Activated naive CD8-positive, alpha-beta T cell treated with anti-CD3 and anti-CD28 coated beads, Interleukin-2, amount 10 ng/mL, durations not matched to agents 7 days and 5 days (primary cell): ENCODE measurements at regions not wholly inside any gene's neighbourhood (a gene's known extent, or its start where the extent isn't known, plus 50 kb on each side); places are given as distances from the start of the nearest gene placed in this dataset.
"Not testable (repeated sequence)": the region's sequence is repeated elsewhere in the genome, so short reads cannot be mapped to it uniquely, and the experiment has no call there.

ENCODE experiments used
- ATAC-seq: fragments of 150-1000 bp; cut with Tn5 transposase; one replicate; pipeline ENCODE4 v1.10.0; 2021; ENCODE audit warnings: low read depth, moderate library complexity
- POLR2A ChIA-PET: fragments of 350-600 bp; sonication (Branson Sonifier 250); formaldehyde crosslinking; loops from one replicate; lab custom pipeline; 2021; ENCODE audit warnings: antibody characterized with exemption; lab: Charles Lee
- DNase-seq: peaks from one replicate; pipeline ENCODE4 v3.0.0; 2021
- H3K27ac Mint-ChIP-seq: one replicate; pipeline ENCODE4 v1.8.0; 2022; ENCODE audit warnings: mild to moderate bottlenecking, mixed read lengths
- H3K27me3 Mint-ChIP-seq: one replicate; pipeline ENCODE4 v1.8.0; 2022; ENCODE audit warnings: mild to moderate bottlenecking, moderate library complexity, mixed read lengths
- H3K36me3 Mint-ChIP-seq: one replicate; pipeline ENCODE4 v1.8.0; 2021; ENCODE audit warnings: mild to moderate bottlenecking, mixed read lengths
- H3K4me1 Mint-ChIP-seq: one replicate; pipeline ENCODE4 v1.8.0; 2021; ENCODE audit warnings: mixed read lengths
- H3K4me3 Mint-ChIP-seq: one replicate; pipeline ENCODE4 v1.8.0; 2022; ENCODE audit warnings: mild to moderate bottlenecking, moderate library complexity, mixed read lengths
- H3K9me3 Mint-ChIP-seq: one replicate; pipeline ENCODE4 v1.8.0; 2021; ENCODE audit warnings: mixed read lengths

DNA sequence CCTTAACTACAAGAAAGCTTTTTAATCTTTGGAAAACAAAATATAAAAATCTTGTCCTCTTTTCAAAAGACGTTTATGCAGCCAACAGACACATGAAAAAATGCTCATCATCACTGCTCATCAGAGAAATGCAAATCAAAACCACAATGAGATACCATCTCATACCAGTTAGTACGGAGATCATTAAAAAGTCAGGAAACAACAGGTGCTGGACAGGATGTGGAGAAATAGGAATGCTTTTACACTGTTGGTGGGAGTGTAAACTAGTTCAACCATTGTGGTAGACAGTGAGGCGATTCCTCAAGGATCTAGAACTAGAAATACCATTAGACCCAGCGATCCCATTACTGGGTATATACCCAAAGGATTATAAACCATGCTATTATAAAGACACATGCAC lies 1255.0 kb downstream of the ROBO1 start:
- H3K4me1 Mint-ChIP-seq, H3K4me3 Mint-ChIP-seq, H3K27ac Mint-ChIP-seq, ATAC-seq, DNase-seq, POLR2A ChIA-PET, H3K9me3 Mint-ChIP-seq, H3K36me3 Mint-ChIP-seq, H3K27me3 Mint-ChIP-seq: not testable (repeated sequence)

DNA sequence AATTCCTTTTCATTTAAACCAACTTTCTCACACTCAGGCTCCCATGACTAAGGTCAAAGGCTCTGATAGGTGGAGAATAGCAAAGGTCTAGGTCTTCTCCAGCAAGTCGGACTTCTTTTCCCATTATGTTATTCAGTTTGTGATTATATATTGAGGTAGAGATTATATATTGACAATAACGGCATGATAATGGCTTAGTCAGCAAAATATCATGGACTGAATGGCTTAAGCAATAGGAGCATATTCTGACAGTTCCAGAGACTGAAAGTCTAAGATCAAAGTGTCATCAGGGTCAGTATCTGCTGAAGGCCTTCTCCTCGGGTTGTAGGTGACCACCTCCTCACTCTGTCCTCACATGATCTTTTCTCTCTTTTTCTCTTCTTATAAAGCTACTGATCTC lies 1251.4 kb downstream of the ROBO1 start:
- DNase-seq = no peak
- POLR2A ChIA-PET = no interaction called here
- Mint-ChIP-seq H3K4me1 (no peaks in the 10 kb centered on the region), H3K9me3 (peaks cover 3% of the 10 kb centered on the region), H3K36me3 (no peaks in the 10 kb centered on the region), H3K27me3 (no peaks in the 10 kb centered on the region), H3K27ac (no peak overlapping the region), H3K4me3 (no peak overlapping the region)
- ATAC-seq = no peak

DNA sequence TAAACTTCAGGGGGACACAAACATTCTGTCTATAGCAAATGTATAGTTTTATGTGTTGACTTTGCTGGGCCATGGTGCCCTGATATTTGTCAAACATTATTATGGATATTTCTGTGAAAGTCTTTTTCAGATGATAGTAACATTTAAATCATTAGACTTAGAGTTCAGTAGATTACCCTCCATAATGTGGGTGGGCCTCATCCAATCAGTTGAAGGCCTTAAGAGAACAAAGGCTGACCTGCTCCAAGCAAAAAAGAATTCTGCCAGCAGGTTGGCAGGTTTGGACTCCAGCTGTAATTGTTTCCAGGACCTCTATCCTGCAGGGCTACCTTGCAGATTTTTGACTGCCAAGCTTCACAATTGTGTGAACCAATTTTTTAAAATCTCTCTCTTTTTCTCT lies 1250.9 kb downstream of the ROBO1 start:
- Mint-ChIP-seq H3K27me3 (no peaks in the 10 kb centered on the region), H3K9me3 (peaks cover 3% of the 10 kb centered on the region), H3K4me1 (no peaks in the 10 kb centered on the region), H3K27ac (no peak overlapping the region), H3K4me3 (no peak overlapping the region), H3K36me3 (no peaks in the 10 kb centered on the region)
- DNase-seq = no peak
- no peak for ATAC-seq
- POLR2A ChIA-PET = no interaction called here

GRCh38 chr3:78517965-78518364 lies 1249.8 kb downstream of the ROBO1 start:
- POLR2A ChIA-PET = no interaction called here
- Mint-ChIP-seq H3K4me1 (no peaks in the 10 kb centered on the region), H3K4me3 (no peak overlapping the region), H3K27me3 (no peaks in the 10 kb centered on the region), H3K27ac (no peak overlapping the region), H3K9me3 (peaks cover 4% of the 10 kb centered on the region), H3K36me3 (no peaks in the 10 kb centered on the region)
- no peak for DNase-seq
- no peak for ATAC-seq

DNA sequence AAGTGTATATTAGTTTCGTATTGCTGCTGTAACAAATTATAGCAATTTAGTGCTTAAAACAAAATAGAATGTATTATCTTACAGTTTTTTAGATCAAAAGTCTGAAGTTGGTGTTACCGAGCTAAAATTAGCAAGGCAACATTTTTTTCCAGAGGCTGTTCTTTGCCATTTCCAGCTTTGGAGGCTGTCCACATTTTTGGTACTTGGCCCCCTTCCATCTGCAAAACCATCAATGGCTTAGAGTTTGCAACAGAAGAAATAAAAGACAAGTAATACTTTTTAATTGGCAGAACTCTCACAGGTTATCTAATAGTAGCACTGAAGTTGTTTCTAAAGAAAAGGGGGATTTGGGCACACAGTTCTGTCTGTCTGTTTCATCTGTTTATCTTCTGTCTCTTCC lies 1248.5 kb downstream of the ROBO1 start:
- no peak overlapping the region for H3K27ac Mint-ChIP-seq
- POLR2A ChIA-PET = no interaction called here
- no peak for ATAC-seq

GRCh38 chr3:78529601-78530000 lies 1238.2 kb downstream of the ROBO1 start:
- POLR2A ChIA-PET = no interaction called here
- Mint-ChIP-seq H3K9me3 (peaks cover 5% of the 10 kb centered on the region), H3K27ac (no peak overlapping the region), H3K4me1 (no peaks in the 10 kb centered on the region), H3K36me3 (no peaks in the 10 kb centered on the region), H3K4me3 (no peak overlapping the region), H3K27me3 (no peaks in the 10 kb centered on the region)
- no peak for DNase-seq
- ATAC-seq = no peak

More for the DNA sequence above, 1248.5 kb downstream of the ROBO1 start:
- no peaks in the 10 kb centered on the region for H3K27me3 Mint-ChIP-seq
- H3K4me1 Mint-ChIP-seq = no peaks in the 10 kb centered on the region
- no peaks in the 10 kb centered on the region for H3K36me3 Mint-ChIP-seq
- DNase-seq = no peak
- no peak overlapping the region for H3K4me3 Mint-ChIP-seq
- peaks cover 4% of the 10 kb centered on the region for H3K9me3 Mint-ChIP-seq

DNA sequence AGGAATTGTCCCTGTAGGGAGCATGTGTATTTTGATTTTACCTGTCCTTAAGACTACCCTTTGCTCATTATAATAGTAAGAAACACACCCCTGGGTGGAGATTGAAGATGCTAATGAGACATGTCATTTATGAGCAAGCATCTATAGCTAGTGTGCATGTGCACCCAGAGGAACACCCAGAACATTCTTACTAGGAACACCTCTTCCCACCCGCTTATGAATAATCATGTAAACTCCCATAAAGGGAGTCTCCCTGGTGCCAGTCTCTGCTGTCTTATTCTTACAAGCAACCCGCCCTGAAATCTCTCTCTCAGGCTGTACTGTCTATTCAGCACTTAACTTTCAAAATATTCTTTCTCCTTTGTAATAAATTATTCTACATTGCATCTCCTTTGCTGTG lies 1227.3 kb downstream of the ROBO1 start:
- ATAC-seq (no peak), DNase-seq (no peak)
- H3K4me1 Mint-ChIP-seq = no peaks in the 10 kb centered on the region
- H3K27me3 Mint-ChIP-seq = no peaks in the 10 kb centered on the region
- H3K27ac Mint-ChIP-seq = no peak overlapping the region
- POLR2A ChIA-PET = no interaction called here
- H3K4me3 Mint-ChIP-seq = no peak overlapping the region
- no peaks in the 10 kb centered on the region for H3K36me3 Mint-ChIP-seq
- H3K9me3 Mint-ChIP-seq = peaks cover 3% of the 10 kb centered on the region

DNA sequence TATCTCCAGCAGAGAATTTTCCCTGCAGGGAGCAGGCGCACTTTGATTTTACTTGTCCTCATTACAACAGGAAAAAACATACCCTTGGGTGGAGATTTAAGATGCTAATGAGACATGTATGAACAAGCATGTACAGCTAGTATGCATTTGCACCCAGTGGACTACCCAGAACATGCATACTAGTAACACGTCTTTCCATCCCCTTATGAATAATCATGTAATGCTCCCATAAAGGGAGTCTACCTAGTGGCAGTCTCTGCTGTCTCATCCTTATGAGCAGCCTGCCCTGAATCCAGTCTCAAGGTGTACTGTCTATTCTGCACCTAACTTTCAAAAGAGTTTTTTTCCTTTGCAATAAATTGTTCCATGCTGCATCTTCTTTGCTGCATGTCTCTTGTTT lies 1222.0 kb downstream of the ROBO1 start:
- H3K4me1 Mint-ChIP-seq = no peaks in the 10 kb centered on the region
- H3K27me3 Mint-ChIP-seq = peaks cover 2% of the 10 kb centered on the region
- POLR2A ChIA-PET = no interaction called here
- ATAC-seq (no peak), DNase-seq (no peak)
- H3K4me3 Mint-ChIP-seq = no peak overlapping the region
- H3K36me3 Mint-ChIP-seq = no peaks in the 10 kb centered on the region
- H3K9me3 Mint-ChIP-seq = peaks cover 3% of the 10 kb centered on the region
- no peak overlapping the region for H3K27ac Mint-ChIP-seq
